Liver (tissue), 8 donors: ENCODE measurements at regions not wholly inside any gene's neighbourhood (a gene's known extent, or its start where the extent isn't known, plus 50 kb on each side); places are given as distances from the start of the nearest gene placed in this dataset.

Experiments
- DNase-seq: peaks from one replicate; pipeline ENCODE4 v3.0.0-alpha.2; 2017; ENCODE audit warnings: low spot score
- H3K27ac ChIP-seq, 2 donors: one replicate each; pipeline ENCODE4 v1.7.0; 2013; ENCODE audit warnings: inconsistent platforms in 2 of 2, low read length in 2 of 2, control low read depth in 1 of 2, low read depth in 1 of 2, mild to moderate bottlenecking in 1 of 2
- H3K27me3 ChIP-seq, 4 donors: one replicate each; pipeline versions ENCODE4 v1.6.1 to v1.7.0; 2013; ENCODE audit warnings: low read length in 3 of 4, inconsistent platforms in 1 of 4, mild to moderate bottlenecking in 1 of 4, moderate library complexity in 1 of 4; ENCODE audit not compliant: control insufficient read depth in 4 of 4, insufficient read depth in 4 of 4
- H3K36me3 ChIP-seq, 4 donors: one replicate each; pipeline versions ENCODE4 v1.6.1 to v1.7.0; 2013; ENCODE audit warnings: low read length in 3 of 4, mild to moderate bottlenecking in 3 of 4, low read depth in 1 of 4, moderate library complexity in 1 of 4; ENCODE audit not compliant: control insufficient read depth in 4 of 4, insufficient read depth in 3 of 4
- H3K4me1 ChIP-seq, 4 donors: one replicate each; pipeline versions ENCODE4 v1.6.1 to v1.7.0; 2013; ENCODE audit warnings: low read length in 3 of 4, mild to moderate bottlenecking in 3 of 4, moderate library complexity in 1 of 4; ENCODE audit not compliant: control insufficient read depth in 4 of 4, insufficient read depth in 4 of 4
- H3K4me3 ChIP-seq, 3 donors: one replicate each; pipeline versions ENCODE4 v1.6.1 to v1.7.0; 2013; ENCODE audit warnings: low read length in 3 of 3, control low read depth in 1 of 3, low read depth in 1 of 3, mild to moderate bottlenecking in 1 of 3
- H3K9ac ChIP-seq, 2 donors: one replicate each; pipeline ENCODE4 v1.7.0; 2013; ENCODE audit warnings: low read length in 2 of 2, mild to moderate bottlenecking in 2 of 2, moderate library complexity in 2 of 2, control low read depth in 1 of 2, low read depth in 1 of 2
- H3K9me3 ChIP-seq, 4 donors: one replicate each; pipeline versions ENCODE4 v1.6.1 to v1.7.0; 2013; ENCODE audit warnings: low read length in 3 of 4; ENCODE audit not compliant: control insufficient read depth in 4 of 4
- EGR1 ChIP-seq, 2 donors: IDR thresholded peaks; 2 replicates each; pipeline ENCODE4 v1.6.1; 2016 to 2018; ENCODE audit warnings: antibody characterized with exemption in 2 of 2, low read depth in 2 of 2
- FOXA1 ChIP-seq: IDR thresholded peaks from 2 replicates; pipeline ENCODE4 v1.6.1; 2016; ENCODE audit warnings: antibody characterized with exemption
- FOXA2 ChIP-seq: IDR thresholded peaks from 2 replicates; pipeline ENCODE4 v1.6.1; 2016; ENCODE audit warnings: antibody characterized with exemption
- GABPA ChIP-seq, 2 donors: IDR thresholded peaks in 1 of 2; conservative IDR thresholded peaks in 1 of 2; 2 replicates each; pipeline ENCODE4 v1.6.1; 2016; ENCODE audit warnings: antibody characterized with exemption in 2 of 2, mild to moderate bottlenecking in 1 of 2, moderate library complexity in 1 of 2
- HNF4A ChIP-seq, 2 donors: conservative IDR thresholded peaks; 2 replicates each; pipeline ENCODE4 v1.6.1; 2016; ENCODE audit warnings: antibody characterized with exemption in 2 of 2, mild to moderate bottlenecking in 2 of 2
- HNF4G ChIP-seq: IDR thresholded peaks from 2 replicates; pipeline ENCODE4 v1.6.1; 2016; ENCODE audit warnings: antibody characterized with exemption
- JUND ChIP-seq, 2 donors: IDR thresholded peaks; 2 replicates each; pipeline ENCODE4 v1.6.1; 2016; ENCODE audit warnings: antibody characterized with exemption in 2 of 2
- NR2F2 ChIP-seq: IDR thresholded peaks from 2 replicates; pipeline ENCODE4 v1.6.1; 2016; ENCODE audit warnings: antibody characterized with exemption
- RAD21 ChIP-seq, 2 donors: IDR thresholded peaks; 2 replicates each; pipeline ENCODE4 v1.6.1; 2016; ENCODE audit warnings: antibody characterized with exemption in 2 of 2, mild to moderate bottlenecking in 2 of 2
- RXRA ChIP-seq, 2 donors: IDR thresholded peaks; 2 replicates each; pipeline ENCODE4 v1.6.1; 2017 to 2018; ENCODE audit warnings: antibody characterized with exemption in 2 of 2, mild to moderate bottlenecking in 1 of 2
- SP1 ChIP-seq: IDR thresholded peaks from 2 replicates; pipeline ENCODE4 v1.6.1; 2018; ENCODE audit warnings: antibody characterized with exemption, mild to moderate bottlenecking
- TAF1 ChIP-seq: conservative IDR thresholded peaks from 2 replicates; pipeline ENCODE4 v1.6.1; 2016; ENCODE audit warnings: antibody characterized with exemption, mild to moderate bottlenecking
- YY1 ChIP-seq: IDR thresholded peaks from 2 replicates; pipeline ENCODE4 v1.6.1; 2016; ENCODE audit warnings: antibody characterized with exemption, mild to moderate bottlenecking
- WGBS: extraction: QIAGEN DNeasy Blood & Tissue Kit; methylation state at CpG from one replicate; pipeline ENCODE4 v1.1.7; 2013; 5-methylcytosine and 5-hydroxymethylcytosine counted together
- TF ChIP-seq, protein P1 (sequence below): IDR thresholded peaks from 2 replicates; pipeline ENCODE4 v1.6.1; 2016; ENCODE audit warnings: antibody characterized with exemption, mild to moderate bottlenecking
- TF ChIP-seq, protein P2 (sequence below): IDR thresholded peaks from 2 replicates; pipeline ENCODE4 v1.6.1; 2016; ENCODE audit warnings: antibody characterized with exemption
- TF ChIP-seq, protein P3 (sequence below): IDR thresholded peaks from 2 replicates; pipeline ENCODE4 v1.6.1; 2016; ENCODE audit warnings: antibody characterized with exemption
- TF ChIP-seq, protein P4 (sequence below): IDR thresholded peaks from 2 replicates; pipeline ENCODE4 v1.6.1; 2016; ENCODE audit warnings: antibody characterized with exemption
- TF ChIP-seq, protein P5 (sequence below): fragments of 150-350 bp; IDR thresholded peaks from 2 replicates; pipeline ENCODE4 v1.5.1; 2017; ENCODE audit warnings: improper control_type of control experiment, low read depth, low read length; ENCODE audit not compliant: missing input control
- donor health status: healthy.
- donor health status: healthy.
- donor health status: healthy.
- donor health status: healthy.
- donor health status: healthy.

DNA sequence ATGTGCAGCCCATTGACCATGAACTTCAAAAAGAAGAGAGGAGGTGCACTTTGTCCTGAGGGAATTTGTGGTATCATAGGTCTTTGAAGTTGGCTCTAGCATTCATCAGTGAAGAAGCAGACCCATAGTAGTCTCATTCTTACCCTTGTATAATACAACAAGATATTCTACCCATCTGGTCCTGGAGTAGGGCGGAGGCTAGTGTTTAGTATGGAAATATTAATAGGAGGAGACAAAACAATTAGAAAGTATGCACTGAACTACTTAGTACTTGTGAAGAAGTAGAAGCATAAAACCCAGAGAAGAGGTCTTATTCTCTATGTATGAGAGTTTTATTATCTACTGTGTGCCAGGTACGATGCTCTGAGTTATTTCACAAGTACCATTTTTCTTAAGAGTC, 189.0 kb downstream of the AASDH start:
- no peaks in the 10 kb centered on the region for H3K36me3 ChIP-seq
- no peak for DNase-seq
- no peak overlapping the region for H3K4me3 ChIP-seq
- no peaks in the 10 kb centered on the region for H3K9me3 ChIP-seq
- no peaks in the 10 kb centered on the region for H3K4me1 ChIP-seq
- H3K27me3 ChIP-seq = no peaks in the 10 kb centered on the region
- H3K27ac ChIP-seq = no peak overlapping the region
- WGBS = 90% methylated on average over 2 of the region's 2 CpGs
- H3K9ac ChIP-seq = no peak overlapping the region
- TF ChIP-seq HNF4A (conservative IDR thresholded peaks at IDR 0.05) = no peak
- TF ChIP-seq RXRA (IDR thresholded peaks at IDR 0.05) = no peak

DNA sequence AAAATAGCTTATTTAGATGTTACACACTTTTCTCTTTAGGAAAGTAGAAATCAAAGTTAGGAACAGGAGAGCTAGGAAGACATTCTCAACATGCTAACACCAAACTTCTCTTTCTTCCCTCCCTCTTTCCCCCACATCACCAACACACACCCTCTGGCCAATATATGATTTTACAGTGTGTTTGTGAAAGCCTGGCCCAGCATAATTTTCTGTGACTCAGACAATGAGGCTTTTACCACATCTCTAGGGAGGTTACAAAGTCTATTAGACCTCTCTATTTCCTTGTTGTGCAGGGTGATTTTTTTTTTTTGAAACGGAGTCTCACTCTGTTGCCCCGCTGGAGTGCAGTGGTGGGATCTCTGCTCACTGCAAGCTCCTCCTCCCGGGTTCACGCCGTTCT, 189.9 kb downstream of the AASDH start:
- Histone ChIP-seq H3K4me3 (no peak overlapping the region), H3K9ac (no peak overlapping the region), H3K36me3 (no peaks in the 10 kb centered on the region), H3K27ac (no peak overlapping the region), H3K27me3 (no peaks in the 10 kb centered on the region), H3K4me1 (no peaks in the 10 kb centered on the region), H3K9me3 (no peaks in the 10 kb centered on the region)
- TF ChIP-seq, protein P1, sequence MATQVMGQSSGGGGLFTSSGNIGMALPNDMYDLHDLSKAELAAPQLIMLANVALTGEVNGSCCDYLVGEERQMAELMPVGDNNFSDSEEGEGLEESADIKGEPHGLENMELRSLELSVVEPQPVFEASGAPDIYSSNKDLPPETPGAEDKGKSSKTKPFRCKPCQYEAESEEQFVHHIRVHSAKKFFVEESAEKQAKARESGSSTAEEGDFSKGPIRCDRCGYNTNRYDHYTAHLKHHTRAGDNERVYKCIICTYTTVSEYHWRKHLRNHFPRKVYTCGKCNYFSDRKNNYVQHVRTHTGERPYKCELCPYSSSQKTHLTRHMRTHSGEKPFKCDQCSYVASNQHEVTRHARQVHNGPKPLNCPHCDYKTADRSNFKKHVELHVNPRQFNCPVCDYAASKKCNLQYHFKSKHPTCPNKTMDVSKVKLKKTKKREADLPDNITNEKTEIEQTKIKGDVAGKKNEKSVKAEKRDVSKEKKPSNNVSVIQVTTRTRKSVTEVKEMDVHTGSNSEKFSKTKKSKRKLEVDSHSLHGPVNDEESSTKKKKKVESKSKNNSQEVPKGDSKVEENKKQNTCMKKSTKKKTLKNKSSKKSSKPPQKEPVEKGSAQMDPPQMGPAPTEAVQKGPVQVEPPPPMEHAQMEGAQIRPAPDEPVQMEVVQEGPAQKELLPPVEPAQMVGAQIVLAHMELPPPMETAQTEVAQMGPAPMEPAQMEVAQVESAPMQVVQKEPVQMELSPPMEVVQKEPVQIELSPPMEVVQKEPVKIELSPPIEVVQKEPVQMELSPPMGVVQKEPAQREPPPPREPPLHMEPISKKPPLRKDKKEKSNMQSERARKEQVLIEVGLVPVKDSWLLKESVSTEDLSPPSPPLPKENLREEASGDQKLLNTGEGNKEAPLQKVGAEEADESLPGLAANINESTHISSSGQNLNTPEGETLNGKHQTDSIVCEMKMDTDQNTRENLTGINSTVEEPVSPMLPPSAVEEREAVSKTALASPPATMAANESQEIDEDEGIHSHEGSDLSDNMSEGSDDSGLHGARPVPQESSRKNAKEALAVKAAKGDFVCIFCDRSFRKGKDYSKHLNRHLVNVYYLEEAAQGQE = no peak
- TF ChIP-seq SP1 (no peak), YY1 (no peak), TAF1 (no peak), RXRA (IDR thresholded peaks at IDR 0.05) (no peak), RAD21 (IDR thresholded peaks at IDR 0.05) (no peak), EGR1 (IDR thresholded peaks at IDR 0.05; ENCODE audit: low read depth in 2 of 2) (no peak), HNF4G (no peak), HNF4A (conservative IDR thresholded peaks at IDR 0.05) (no peak), NR2F2 (no peak), FOXA2 (no peak), FOXA1 (no peak), JUND (IDR thresholded peaks at IDR 0.05) (no peak), GABPA (IDR thresholded peaks at IDR 0.05 in 1 of 2, conservative IDR thresholded peaks at IDR 0.05 in 1 of 2) (no peak)
- TF ChIP-seq, protein P2, sequence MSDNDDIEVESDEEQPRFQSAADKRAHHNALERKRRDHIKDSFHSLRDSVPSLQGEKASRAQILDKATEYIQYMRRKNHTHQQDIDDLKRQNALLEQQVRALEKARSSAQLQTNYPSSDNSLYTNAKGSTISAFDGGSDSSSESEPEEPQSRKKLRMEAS = no peak
- TF ChIP-seq, protein P3, sequence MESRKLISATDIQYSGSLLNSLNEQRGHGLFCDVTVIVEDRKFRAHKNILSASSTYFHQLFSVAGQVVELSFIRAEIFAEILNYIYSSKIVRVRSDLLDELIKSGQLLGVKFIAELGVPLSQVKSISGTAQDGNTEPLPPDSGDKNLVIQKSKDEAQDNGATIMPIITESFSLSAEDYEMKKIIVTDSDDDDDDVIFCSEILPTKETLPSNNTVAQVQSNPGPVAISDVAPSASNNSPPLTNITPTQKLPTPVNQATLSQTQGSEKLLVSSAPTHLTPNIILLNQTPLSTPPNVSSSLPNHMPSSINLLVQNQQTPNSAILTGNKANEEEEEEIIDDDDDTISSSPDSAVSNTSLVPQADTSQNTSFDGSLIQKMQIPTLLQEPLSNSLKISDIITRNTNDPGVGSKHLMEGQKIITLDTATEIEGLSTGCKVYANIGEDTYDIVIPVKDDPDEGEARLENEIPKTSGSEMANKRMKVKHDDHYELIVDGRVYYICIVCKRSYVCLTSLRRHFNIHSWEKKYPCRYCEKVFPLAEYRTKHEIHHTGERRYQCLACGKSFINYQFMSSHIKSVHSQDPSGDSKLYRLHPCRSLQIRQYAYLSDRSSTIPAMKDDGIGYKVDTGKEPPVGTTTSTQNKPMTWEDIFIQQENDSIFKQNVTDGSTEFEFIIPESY = no peak
- TF ChIP-seq, protein P4, sequence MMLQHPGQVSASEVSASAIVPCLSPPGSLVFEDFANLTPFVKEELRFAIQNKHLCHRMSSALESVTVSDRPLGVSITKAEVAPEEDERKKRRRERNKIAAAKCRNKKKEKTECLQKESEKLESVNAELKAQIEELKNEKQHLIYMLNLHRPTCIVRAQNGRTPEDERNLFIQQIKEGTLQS = no peak
- TF ChIP-seq, protein P5, sequence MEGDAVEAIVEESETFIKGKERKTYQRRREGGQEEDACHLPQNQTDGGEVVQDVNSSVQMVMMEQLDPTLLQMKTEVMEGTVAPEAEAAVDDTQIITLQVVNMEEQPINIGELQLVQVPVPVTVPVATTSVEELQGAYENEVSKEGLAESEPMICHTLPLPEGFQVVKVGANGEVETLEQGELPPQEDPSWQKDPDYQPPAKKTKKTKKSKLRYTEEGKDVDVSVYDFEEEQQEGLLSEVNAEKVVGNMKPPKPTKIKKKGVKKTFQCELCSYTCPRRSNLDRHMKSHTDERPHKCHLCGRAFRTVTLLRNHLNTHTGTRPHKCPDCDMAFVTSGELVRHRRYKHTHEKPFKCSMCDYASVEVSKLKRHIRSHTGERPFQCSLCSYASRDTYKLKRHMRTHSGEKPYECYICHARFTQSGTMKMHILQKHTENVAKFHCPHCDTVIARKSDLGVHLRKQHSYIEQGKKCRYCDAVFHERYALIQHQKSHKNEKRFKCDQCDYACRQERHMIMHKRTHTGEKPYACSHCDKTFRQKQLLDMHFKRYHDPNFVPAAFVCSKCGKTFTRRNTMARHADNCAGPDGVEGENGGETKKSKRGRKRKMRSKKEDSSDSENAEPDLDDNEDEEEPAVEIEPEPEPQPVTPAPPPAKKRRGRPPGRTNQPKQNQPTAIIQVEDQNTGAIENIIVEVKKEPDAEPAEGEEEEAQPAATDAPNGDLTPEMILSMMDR = no peak
- 91% methylated on average over 5 of the region's 5 CpGs for WGBS
- DNase-seq = no peak
